CD14-positive monocyte (primary cell): ENCODE measurements at regions not wholly inside any gene's neighbourhood (a gene's known extent, or its start where the extent isn't known, plus 50 kb on each side); places are given as distances from the start of the nearest gene placed in this dataset.

Experiments used
- DNase-seq, 3 donors: peaks; one replicate each; pipeline ENCODE4 v3.0.0-alpha.2; 2011 to 2022
- H2AFZ ChIP-seq: 2 replicates; pipeline ENCODE4 v1.6.0; 2012; ENCODE audit warnings: mild to moderate bottlenecking, low read depth, low read length, inconsistent platforms; ENCODE audit not compliant: insufficient read depth, poor library complexity, severe bottlenecking
- H3K27ac ChIP-seq, 2 donors: 1 replicate in 1 of 2; 2 replicates in 1 of 2; pipeline ENCODE4 v1.5.1; 2012 to 2013; ENCODE audit warnings: low read length in 2 of 2, control low read depth in 1 of 2, inconsistent platforms in 1 of 2, low read depth in 1 of 2, mild to moderate bottlenecking in 1 of 2
- H3K27me3 ChIP-seq, 2 donors: one replicate each; pipeline versions ENCODE4 v1.6.0 to v1.6.1; 2011 to 2013; ENCODE audit warnings: low read length in 2 of 2; ENCODE audit not compliant: control insufficient read depth in 2 of 2, insufficient read depth in 2 of 2
- H3K36me3 ChIP-seq, 2 donors: replicated peaks in 1 of 2; 1 replicate in 1 of 2; 2 replicates in 1 of 2; pipeline versions ENCODE4 v1.5.1 to v1.6.1; 2012 to 2013; ENCODE audit warnings: low read length in 2 of 2, control low read depth in 1 of 2, inconsistent platforms in 1 of 2, mild to moderate bottlenecking in 1 of 2; ENCODE audit not compliant: insufficient read depth in 2 of 2, control insufficient read depth in 1 of 2
- H3K4me1 ChIP-seq, 2 donors: 1 replicate in 1 of 2; 2 replicates in 1 of 2; pipeline versions ENCODE4 v1.5.1 to v1.6.1; 2012 to 2013; ENCODE audit warnings: low read length in 2 of 2, control low read depth in 1 of 2, inconsistent platforms in 1 of 2, mild to moderate bottlenecking in 1 of 2, moderate library complexity in 1 of 2; ENCODE audit not compliant: insufficient read depth in 2 of 2, control insufficient read depth in 1 of 2
- H3K4me2 ChIP-seq: replicated peaks from 2 replicates; pipeline ENCODE3; 2012; ENCODE audit warnings: low read length, moderate library complexity, mild to moderate bottlenecking; ENCODE audit not compliant: poor library complexity, severe bottlenecking; ENCODE audit errors: extremely low read depth
- H3K4me3 ChIP-seq, 3 experiments: fragments of 200-600 bp in 1 of 3; sonication (generic) in 1 of 3; replicated peaks in 1 of 3; 1 replicate in 2 of 3; 2 replicates in 1 of 3; pipeline ENCODE4 v1.5.1; 2011 to 2013; ENCODE audit warnings: low read length in 3 of 3, mild to moderate bottlenecking in 3 of 3, control low read depth in 2 of 3, low read depth in 2 of 3, inconsistent platforms in 1 of 3, moderate library complexity in 1 of 3
- H3K79me2 ChIP-seq: 2 replicates; pipeline ENCODE4 v1.6.0; 2012; ENCODE audit warnings: mild to moderate bottlenecking, control low read depth, inconsistent platforms, low read length, moderate library complexity; ENCODE audit not compliant: insufficient read depth
- H3K9ac ChIP-seq: 2 replicates; pipeline ENCODE4 v1.6.0; 2017; ENCODE audit warnings: low read length, mild to moderate bottlenecking; ENCODE audit not compliant: insufficient read depth, poor library complexity, severe bottlenecking
- H3K9me3 ChIP-seq, 2 donors: replicated peaks in 1 of 2; 1 replicate in 1 of 2; 2 replicates in 1 of 2; pipeline versions ENCODE4 v1.5.1 to v1.6.1; 2012 to 2013; ENCODE audit warnings: low read length in 2 of 2, control low read depth in 1 of 2; ENCODE audit not compliant: control insufficient read depth in 1 of 2, insufficient read depth in 1 of 2
- H4K20me1 ChIP-seq: 2 replicates; pipeline ENCODE4 v1.6.0; 2012; ENCODE audit warnings: mild to moderate bottlenecking, low read length, control low read depth, moderate library complexity; ENCODE audit not compliant: insufficient read depth
- H3K27ac Mint-ChIP-seq, 7 donors: one replicate each; pipeline ENCODE4 v1.8.0; 2020; ENCODE audit warnings: mild to moderate bottlenecking in 7 of 7, mixed read lengths in 7 of 7, moderate library complexity in 6 of 7, inconsistent platforms in 2 of 7
- H3K27me3 Mint-ChIP-seq, 3 donors: one replicate each; pipeline ENCODE4 v1.8.0; 2021 to 2022; ENCODE audit warnings: low read depth in 3 of 3, mild to moderate bottlenecking in 3 of 3, mixed read lengths in 3 of 3, moderate library complexity in 3 of 3, inconsistent platforms in 1 of 3
- H3K36me3 Mint-ChIP-seq, 2 donors: one replicate each; pipeline ENCODE4 v1.8.0; 2020; ENCODE audit warnings: mixed read lengths in 2 of 2, inconsistent platforms in 1 of 2, mild to moderate bottlenecking in 1 of 2
- H3K4me1 Mint-ChIP-seq: one replicate; pipeline ENCODE4 v1.8.0; 2020; ENCODE audit warnings: mild to moderate bottlenecking, mixed read lengths
- H3K4me3 Mint-ChIP-seq, 2 donors: one replicate each; pipeline ENCODE4 v1.8.0; 2020; ENCODE audit warnings: mild to moderate bottlenecking in 2 of 2, mixed read lengths in 2 of 2, moderate library complexity in 1 of 2
- H3K9me3 Mint-ChIP-seq, 7 donors: one replicate each; pipeline ENCODE4 v1.8.0; 2020 to 2022; ENCODE audit warnings: mixed read lengths in 7 of 7, mild to moderate bottlenecking in 6 of 7, moderate library complexity in 6 of 7, inconsistent platforms in 2 of 7
- CTCF ChIP-seq: fragments of 200-600 bp; IDR thresholded peaks from one replicate; pipeline ENCODE4 v1.8.0; 2022; ENCODE audit warnings: antibody characterized with exemption, mild to moderate bottlenecking
- WGBS: methylation state at CpG from one replicate; pipeline ENCODE4 v1.1.5; 2013; ENCODE audit warnings: missing lambda C conversion rate; ENCODE audit not compliant: insufficient coverage; 5-methylcytosine and 5-hydroxymethylcytosine counted together
- intact Hi-C, 2 donors: fragments of 100-400 bp; cut with micrococcal nuclease; formaldehyde crosslinking; loops; one replicate each; pipeline versions ENCODE4 v1.15.0 to v1.15.1; 2023

DNA sequence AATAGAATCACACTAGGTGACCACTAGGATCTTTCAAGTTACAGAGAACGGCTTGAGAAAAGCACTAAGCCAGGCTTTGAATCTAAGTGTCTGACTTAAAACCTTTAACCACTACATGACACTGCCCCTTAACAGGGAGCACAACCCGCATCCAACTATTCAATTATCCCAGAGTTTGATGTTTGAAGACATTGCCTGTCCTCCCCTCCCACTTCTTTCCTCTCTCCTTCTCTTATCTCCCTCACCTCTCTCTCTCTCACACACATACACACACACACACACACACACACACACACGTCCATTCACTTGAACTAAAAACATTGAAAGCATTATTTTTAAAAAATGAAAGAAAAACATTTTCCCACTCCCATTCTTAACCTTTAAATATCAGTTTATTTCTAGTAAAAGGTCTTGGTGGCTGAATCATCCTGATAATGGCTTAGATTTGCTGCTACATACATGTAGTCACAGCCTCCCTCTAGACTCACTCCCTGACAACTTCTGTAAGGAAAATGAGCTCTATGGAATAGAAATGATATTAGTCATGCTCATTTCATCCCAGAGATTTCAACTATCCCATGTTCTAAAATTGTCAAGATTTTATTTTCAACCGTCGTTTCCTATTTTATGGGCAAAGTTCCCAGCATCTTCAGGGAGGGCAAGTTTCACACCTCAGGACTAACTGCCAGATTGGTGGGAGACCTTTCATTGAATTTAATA, 53.5 kb upstream of the RAP1B start:
- no peak overlapping the region for H3K9ac ChIP-seq
- no peak overlapping the region for H3K4me3 ChIP-seq
- no peaks in the 10 kb centered on the region for H3K36me3 ChIP-seq
- TF ChIP-seq CTCF: no peak
- Mint-ChIP-seq H3K36me3 (no peaks in the 10 kb centered on the region), H3K27me3 (peaks cover 2 to 8% (median 3%) of the 10 kb centered on the region in 3 donors), H3K4me3 (no peak overlapping the region), H3K27ac (peak overlapping the region in 1 of 7 donors; percentile 11), H3K9me3 (peaks cover 0 to 12% (median 0%) of the 10 kb centered on the region in 7 donors), H3K4me1 (peaks cover 15% of the 10 kb centered on the region)
- DNase-seq: no peak
- no peak overlapping the region for H3K4me2 ChIP-seq
- no peaks in the 10 kb centered on the region for H3K27me3 ChIP-seq
- H3K9me3 ChIP-seq: no peaks in the 10 kb centered on the region
- intact Hi-C loops: no loop called here
- no peak overlapping the region for H2AFZ ChIP-seq
- H3K79me2 ChIP-seq: no peaks in the 10 kb centered on the region
- H3K27ac ChIP-seq: no peak overlapping the region
- no peaks in the 10 kb centered on the region for H4K20me1 ChIP-seq
- WGBS: 100% methylated on average over 2 of the region's 5 CpGs
- peaks cover 16 to 17% of the 10 kb centered on the region in 2 donors for H3K4me1 ChIP-seq

- intact Hi-C loops: no loop called here
- peak overlapping the region in 1 of 2 donors; percentile 47 for H3K27ac ChIP-seq
- WGBS: 83% methylated on average over 1 of the region's 1 CpG
Measured at GRCh38 chr12:68559246-68559645, 51.5 kb upstream of the RAP1B start.

More at GRCh38 chr12:68559246-68559645, 51.5 kb upstream of the RAP1B start:
- Histone ChIP-seq H3K4me2 (no peak overlapping the region), H3K4me1 (peaks cover 16 to 17% of the 10 kb centered on the region in 2 donors), H3K27me3 (no peaks in the 10 kb centered on the region), H4K20me1 (no peaks in the 10 kb centered on the region), H3K4me3 (no peak overlapping the region), H2AFZ (no peak overlapping the region), H3K9ac (no peak overlapping the region), H3K36me3 (no peaks in the 10 kb centered on the region), H3K79me2 (no peaks in the 10 kb centered on the region), H3K9me3 (no peaks in the 10 kb centered on the region)
- peak; percentile 21 to 72 (median 28) for DNase-seq
- Mint-ChIP-seq H3K4me1 (peaks cover 19% of the 10 kb centered on the region), H3K4me3 (no peak overlapping the region), H3K27me3 (peaks cover 1 to 7% (median 1%) of the 10 kb centered on the region in 3 donors), H3K36me3 (no peaks in the 10 kb centered on the region), H3K27ac (peak overlapping the region in 5 of 7 donors; percentile 47 to 84 (median 54)), H3K9me3 (peaks cover 0 to 5% (median 0%) of the 10 kb centered on the region in 7 donors)
- TF ChIP-seq CTCF: no peak
